HepG2 (cell line): ENCODE measurements at regions not wholly inside any gene's neighbourhood (a gene's known extent, or its start where the extent isn't known, plus 50 kb on each side); places are given as distances from the start of the nearest gene placed in this dataset.

Experiments used
- GLI4 ChIP-seq: sonication (generic); formaldehyde crosslinking; IDR thresholded peaks from 2 replicates; pipeline ENCODE4 v1.5.1; 2020; ENCODE audit warnings: missing genetic modification reagents, mild to moderate bottlenecking, moderate library complexity, borderline replicate concordance
- SP5 ChIP-seq: IDR thresholded peaks from 2 replicates; pipeline ENCODE4 v1.6.1; 2016; ENCODE audit warnings: low read depth, borderline replicate concordance
- SRF ChIP-seq: IDR thresholded peaks from 2 replicates; pipeline ENCODE4 v1.6.1; 2011; ENCODE audit warnings: mild to moderate bottlenecking, low read depth, low read length, moderate library complexity
- THYN1 ChIP-seq: sonication (generic); formaldehyde crosslinking; IDR thresholded peaks from 2 replicates; pipeline ENCODE4 v1.8.1; 2023; ENCODE audit warnings: low read depth, mild to moderate bottlenecking, moderate library complexity, missing genetic modification reagents, borderline replicate concordance
- ZFY ChIP-seq: sonication (generic); formaldehyde crosslinking; IDR thresholded peaks from 2 replicates; pipeline ENCODE4 v1.4.0; 2020; ENCODE audit warnings: missing genetic modification reagents
- ZIK1 ChIP-seq: sonication (generic); formaldehyde crosslinking; IDR thresholded peaks from 2 replicates; pipeline ENCODE4 v1.5.0; 2020; ENCODE audit warnings: mild to moderate bottlenecking, low read depth, missing genetic modification reagents, borderline replicate concordance
- ZKSCAN1 ChIP-seq: fragments of 150-350 bp; IDR thresholded peaks from 2 replicates; pipeline ENCODE4 v1.6.1; 2014; ENCODE audit warnings: low read length
- ZNF563 ChIP-seq: sonication (generic); formaldehyde crosslinking; IDR thresholded peaks from 2 replicates; pipeline ENCODE4 v1.8.0; 2022; ENCODE audit warnings: mild to moderate bottlenecking, moderate library complexity, missing genetic modification reagents
- ZNF614 ChIP-seq: IDR thresholded peaks from 2 replicates; pipeline ENCODE4 v1.6.1; 2018; ENCODE audit warnings: missing biosample characterization, missing genetic modification reagents, inconsistent platforms, borderline replicate concordance
- TF ChIP-seq, protein P1 (sequence below): sonication (generic); formaldehyde crosslinking; IDR thresholded peaks from 2 replicates; pipeline ENCODE4 v1.9.0; 2021; ENCODE audit warnings: missing genetic modification reagents, borderline replicate concordance
- TF ChIP-seq, protein P2 (sequence below): sonication (generic); formaldehyde crosslinking; IDR thresholded peaks from 2 replicates; pipeline ENCODE4 v1.4.0; 2020; ENCODE audit warnings: mild to moderate bottlenecking, missing genetic modification reagents
- TF ChIP-seq, protein P3 (sequence below): sonication (generic); formaldehyde crosslinking; IDR thresholded peaks from 2 replicates; pipeline ENCODE4 v1.8.1; 2022; ENCODE audit warnings: low read depth, mild to moderate bottlenecking, missing genetic modification reagents
- TF ChIP-seq, protein P4 (sequence below): fragments of 450-650 bp; IDR thresholded peaks from 2 replicates; pipeline ENCODE4 v1.6.1; 2017; ENCODE audit warnings: mild to moderate bottlenecking
- TF ChIP-seq, protein P5 (sequence below): sonication (generic); formaldehyde crosslinking; IDR thresholded peaks from 2 replicates; pipeline ENCODE4 v1.4.0; 2020; ENCODE audit warnings: low read depth, missing genetic modification reagents

DNA sequence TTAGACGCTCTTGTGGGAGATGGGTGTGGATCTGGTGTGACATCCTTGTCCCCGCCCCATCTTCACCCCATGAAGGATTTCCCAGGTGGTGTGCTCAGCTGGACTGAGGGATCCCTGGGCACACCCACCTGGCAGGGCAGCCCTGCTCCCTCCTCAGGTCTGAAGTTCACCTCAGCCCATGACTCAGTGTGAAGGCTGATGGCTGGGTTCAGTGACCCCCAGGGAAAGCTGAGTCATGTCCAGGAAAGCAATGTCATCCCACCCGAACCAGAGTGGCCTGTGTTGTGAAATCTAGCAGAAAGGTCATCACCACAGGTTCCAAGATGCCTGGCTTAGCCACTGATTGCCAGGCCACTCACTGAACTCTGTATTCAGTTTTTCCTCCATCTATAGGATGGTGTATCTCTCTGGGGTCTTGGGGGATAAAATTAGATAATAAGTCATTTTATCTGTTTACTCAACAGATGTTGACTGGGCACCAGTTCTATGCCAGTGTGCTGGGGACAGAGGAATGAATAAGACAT, 97.7 kb upstream of the JUN start (continued):
- TF ChIP-seq, protein P1, sequence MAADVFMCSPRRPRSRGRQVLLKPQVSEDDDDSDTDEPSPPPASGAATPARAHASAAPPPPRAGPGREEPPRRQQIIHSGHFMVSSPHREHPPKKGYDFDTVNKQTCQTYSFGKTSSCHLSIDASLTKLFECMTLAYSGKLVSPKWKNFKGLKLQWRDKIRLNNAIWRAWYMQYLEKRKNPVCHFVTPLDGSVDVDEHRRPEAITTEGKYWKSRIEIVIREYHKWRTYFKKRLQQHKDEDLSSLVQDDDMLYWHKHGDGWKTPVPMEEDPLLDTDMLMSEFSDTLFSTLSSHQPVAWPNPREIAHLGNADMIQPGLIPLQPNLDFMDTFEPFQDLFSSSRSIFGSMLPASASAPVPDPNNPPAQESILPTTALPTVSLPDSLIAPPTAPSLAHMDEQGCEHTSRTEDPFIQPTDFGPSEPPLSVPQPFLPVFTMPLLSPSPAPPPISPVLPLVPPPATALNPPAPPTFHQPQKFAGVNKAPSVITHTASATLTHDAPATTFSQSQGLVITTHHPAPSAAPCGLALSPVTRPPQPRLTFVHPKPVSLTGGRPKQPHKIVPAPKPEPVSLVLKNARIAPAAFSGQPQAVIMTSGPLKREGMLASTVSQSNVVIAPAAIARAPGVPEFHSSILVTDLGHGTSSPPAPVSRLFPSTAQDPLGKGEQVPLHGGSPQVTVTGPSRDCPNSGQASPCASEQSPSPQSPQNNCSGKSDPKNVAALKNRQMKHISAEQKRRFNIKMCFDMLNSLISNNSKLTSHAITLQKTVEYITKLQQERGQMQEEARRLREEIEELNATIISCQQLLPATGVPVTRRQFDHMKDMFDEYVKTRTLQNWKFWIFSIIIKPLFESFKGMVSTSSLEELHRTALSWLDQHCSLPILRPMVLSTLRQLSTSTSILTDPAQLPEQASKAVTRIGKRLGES, result no peak
- TF ChIP-seq ZIK1 (CRISPR knock-in tag), result no peak
- TF ChIP-seq ZNF614 (CRISPR knock-in tag), result peak; percentile 88
- TF ChIP-seq, protein P2, sequence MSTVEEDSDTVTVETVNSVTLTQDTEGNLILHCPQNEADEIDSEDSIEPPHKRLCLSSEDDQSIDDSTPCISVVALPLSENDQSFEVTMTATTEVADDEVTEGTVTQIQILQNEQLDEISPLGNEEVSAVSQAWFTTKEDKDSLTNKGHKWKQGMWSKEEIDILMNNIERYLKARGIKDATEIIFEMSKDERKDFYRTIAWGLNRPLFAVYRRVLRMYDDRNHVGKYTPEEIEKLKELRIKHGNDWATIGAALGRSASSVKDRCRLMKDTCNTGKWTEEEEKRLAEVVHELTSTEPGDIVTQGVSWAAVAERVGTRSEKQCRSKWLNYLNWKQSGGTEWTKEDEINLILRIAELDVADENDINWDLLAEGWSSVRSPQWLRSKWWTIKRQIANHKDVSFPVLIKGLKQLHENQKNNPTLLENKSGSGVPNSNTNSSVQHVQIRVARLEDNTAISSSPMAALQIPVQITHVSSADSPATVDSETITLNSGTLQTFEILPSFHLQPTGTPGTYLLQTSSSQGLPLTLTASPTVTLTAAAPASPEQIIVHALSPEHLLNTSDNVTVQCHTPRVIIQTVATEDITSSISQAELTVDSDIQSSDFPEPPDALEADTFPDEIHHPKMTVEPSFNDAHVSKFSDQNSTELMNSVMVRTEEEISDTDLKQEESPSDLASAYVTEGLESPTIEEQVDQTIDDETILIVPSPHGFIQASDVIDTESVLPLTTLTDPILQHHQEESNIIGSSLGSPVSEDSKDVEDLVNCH (CRISPR knock-in tag), result no peak
- TF ChIP-seq, protein P3, sequence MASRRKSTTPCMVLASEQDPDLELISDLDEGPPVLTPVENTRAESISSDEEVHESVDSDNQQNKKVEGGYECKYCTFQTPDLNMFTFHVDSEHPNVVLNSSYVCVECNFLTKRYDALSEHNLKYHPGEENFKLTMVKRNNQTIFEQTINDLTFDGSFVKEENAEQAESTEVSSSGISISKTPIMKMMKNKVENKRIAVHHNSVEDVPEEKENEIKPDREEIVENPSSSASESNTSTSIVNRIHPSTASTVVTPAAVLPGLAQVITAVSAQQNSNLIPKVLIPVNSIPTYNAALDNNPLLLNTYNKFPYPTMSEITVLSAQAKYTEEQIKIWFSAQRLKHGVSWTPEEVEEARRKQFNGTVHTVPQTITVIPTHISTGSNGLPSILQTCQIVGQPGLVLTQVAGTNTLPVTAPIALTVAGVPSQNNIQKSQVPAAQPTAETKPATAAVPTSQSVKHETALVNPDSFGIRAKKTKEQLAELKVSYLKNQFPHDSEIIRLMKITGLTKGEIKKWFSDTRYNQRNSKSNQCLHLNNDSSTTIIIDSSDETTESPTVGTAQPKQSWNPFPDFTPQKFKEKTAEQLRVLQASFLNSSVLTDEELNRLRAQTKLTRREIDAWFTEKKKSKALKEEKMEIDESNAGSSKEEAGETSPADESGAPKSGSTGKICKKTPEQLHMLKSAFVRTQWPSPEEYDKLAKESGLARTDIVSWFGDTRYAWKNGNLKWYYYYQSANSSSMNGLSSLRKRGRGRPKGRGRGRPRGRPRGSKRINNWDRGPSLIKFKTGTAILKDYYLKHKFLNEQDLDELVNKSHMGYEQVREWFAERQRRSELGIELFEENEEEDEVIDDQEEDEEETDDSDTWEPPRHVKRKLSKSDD (CRISPR knock-in tag), result no peak; the same call in 1 of the 2 replicates
- no peak for TF ChIP-seq THYN1 (CRISPR knock-in tag)
- peak; percentile 53 for TF ChIP-seq ZFY (CRISPR knock-in tag)
- no peak for TF ChIP-seq SRF
- TF ChIP-seq ZKSCAN1, result no peak
- TF ChIP-seq, protein P4, sequence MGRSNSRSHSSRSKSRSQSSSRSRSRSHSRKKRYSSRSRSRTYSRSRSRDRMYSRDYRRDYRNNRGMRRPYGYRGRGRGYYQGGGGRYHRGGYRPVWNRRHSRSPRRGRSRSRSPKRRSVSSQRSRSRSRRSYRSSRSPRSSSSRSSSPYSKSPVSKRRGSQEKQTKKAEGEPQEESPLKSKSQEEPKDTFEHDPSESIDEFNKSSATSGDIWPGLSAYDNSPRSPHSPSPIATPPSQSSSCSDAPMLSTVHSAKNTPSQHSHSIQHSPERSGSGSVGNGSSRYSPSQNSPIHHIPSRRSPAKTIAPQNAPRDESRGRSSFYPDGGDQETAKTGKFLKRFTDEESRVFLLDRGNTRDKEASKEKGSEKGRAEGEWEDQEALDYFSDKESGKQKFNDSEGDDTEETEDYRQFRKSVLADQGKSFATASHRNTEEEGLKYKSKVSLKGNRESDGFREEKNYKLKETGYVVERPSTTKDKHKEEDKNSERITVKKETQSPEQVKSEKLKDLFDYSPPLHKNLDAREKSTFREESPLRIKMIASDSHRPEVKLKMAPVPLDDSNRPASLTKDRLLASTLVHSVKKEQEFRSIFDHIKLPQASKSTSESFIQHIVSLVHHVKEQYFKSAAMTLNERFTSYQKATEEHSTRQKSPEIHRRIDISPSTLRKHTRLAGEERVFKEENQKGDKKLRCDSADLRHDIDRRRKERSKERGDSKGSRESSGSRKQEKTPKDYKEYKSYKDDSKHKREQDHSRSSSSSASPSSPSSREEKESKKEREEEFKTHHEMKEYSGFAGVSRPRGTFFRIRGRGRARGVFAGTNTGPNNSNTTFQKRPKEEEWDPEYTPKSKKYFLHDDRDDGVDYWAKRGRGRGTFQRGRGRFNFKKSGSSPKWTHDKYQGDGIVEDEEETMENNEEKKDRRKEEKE, result no peak
- TF ChIP-seq, protein P5, sequence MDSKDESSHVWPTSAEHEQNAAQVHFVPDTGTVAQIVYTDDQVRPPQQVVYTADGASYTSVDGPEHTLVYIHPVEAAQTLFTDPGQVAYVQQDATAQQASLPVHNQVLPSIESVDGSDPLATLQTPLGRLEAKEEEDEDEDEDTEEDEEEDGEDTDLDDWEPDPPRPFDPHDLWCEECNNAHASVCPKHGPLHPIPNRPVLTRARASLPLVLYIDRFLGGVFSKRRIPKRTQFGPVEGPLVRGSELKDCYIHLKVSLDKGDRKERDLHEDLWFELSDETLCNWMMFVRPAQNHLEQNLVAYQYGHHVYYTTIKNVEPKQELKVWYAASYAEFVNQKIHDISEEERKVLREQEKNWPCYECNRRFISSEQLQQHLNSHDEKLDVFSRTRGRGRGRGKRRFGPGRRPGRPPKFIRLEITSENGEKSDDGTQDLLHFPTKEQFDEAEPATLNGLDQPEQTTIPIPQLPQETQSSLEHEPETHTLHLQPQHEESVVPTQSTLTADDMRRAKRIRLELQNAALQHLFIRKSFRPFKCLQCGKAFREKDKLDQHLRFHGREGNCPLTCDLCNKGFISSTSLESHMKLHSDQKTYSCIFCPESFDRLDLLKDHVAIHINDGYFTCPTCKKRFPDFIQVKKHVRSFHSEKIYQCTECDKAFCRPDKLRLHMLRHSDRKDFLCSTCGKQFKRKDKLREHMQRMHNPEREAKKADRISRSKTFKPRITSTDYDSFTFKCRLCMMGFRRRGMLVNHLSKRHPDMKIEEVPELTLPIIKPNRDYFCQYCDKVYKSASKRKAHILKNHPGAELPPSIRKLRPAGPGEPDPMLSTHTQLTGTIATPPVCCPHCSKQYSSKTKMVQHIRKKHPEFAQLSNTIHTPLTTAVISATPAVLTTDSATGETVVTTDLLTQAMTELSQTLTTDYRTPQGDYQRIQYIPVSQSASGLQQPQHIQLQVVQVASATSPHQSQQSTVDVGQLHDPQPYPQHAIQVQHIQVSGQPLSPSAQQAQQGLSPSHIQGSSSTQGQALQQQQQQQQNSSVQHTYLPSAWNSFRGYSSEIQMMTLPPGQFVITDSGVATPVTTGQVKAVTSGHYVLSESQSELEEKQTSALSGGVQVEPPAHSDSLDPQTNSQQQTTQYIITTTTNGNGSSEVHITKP (CRISPR knock-in tag), result 0 out of 2 replicates have a peak, but pooled peaks have one; percentile 62
- TF ChIP-seq ZNF563 (CRISPR knock-in tag), result no peak
- peak; percentile 61 for TF ChIP-seq SP5
- no peak for TF ChIP-seq GLI4 (CRISPR knock-in tag)
